NCI-H146 treated with DMSO at 0.1 percent for 48 hours (cell line): ENCODE measurements at regions not wholly inside any gene's neighbourhood (a gene's known extent, or its start where the extent isn't known, plus 50 kb on each side); places are given as distances from the start of the nearest gene placed in this dataset.
A peak's percentile ranks its signal among the peaks of the same experiment; 100 is the strongest.

Experiments
- DNase-seq: peaks from one replicate; lab custom pipeline; 2025; ENCODE audit not compliant: unreplicated experiment; lab: John Stamatoyannopoulos, UW

DNA sequence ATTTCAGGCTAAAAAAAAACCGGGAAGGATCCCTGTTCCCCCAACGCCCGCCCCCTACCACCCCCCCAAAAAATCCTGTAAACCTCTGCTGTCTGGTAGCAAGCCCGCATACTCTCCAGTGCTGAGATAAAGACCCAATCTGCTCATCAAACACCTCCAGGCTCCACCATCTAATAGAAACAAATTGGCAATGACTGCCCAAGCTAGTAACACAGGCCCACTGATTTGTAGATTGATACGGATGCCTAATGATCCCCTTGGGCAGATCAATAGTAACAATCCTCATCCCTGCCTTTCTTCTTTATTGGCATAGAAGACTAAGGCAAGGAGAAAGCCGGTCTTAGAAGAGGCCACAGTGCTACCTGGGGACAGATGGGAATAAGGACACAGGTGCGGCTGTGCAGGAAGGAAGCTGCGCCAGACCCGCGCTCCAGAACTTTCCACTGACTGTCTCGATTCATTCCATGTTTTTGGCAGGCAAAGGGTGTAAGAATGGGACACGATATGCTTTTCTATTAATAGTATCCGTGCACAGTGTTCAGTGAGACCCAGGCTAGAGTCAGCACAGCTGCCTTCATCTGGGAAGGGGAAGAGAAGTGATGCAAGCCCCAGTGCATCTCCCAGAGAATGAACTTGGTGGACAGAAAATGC is 407.6 kb upstream of the PSMD7 start:
- DNase-seq, result no peak

DNA sequence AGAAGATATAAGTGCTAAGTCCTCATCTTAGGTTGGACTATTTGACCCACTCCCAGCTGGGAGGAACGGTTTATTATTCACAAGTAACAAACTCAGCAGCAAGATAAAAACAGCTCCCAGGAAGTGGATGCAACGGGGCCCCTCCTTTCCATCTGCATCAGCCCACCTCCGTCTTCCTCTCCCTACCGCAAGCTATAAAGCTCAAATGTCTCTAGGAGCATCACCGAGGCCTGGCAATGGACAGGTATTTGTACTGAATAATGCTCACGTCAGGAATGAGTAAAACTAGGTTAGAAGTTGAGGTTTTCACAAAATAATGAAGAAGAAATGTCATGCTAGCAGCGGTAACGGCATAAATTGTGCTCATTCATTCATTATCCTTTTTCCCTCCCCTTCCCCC is 408.7 kb upstream of the PSMD7 start:
- DNase-seq, result no peak

DNA sequence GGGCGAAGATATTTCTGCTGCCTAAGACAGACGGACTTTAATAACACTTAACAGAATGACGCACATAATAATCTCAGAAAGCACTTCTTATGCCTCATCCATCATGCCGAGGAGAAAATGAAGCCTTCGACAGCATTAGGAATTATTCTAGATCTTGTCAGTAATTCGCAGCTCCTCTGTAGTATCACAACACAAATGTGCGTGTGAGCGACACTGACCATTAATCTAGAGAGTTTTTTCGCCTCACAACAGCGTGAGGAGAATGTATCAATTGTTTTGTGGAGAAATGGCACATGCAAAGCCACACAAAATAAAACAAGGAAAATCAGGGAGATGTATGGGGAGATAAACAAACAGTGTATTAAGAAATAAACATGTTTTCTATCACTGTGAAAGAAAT is 410.2 kb upstream of the PSMD7 start:
- DNase-seq, result no peak

DNA sequence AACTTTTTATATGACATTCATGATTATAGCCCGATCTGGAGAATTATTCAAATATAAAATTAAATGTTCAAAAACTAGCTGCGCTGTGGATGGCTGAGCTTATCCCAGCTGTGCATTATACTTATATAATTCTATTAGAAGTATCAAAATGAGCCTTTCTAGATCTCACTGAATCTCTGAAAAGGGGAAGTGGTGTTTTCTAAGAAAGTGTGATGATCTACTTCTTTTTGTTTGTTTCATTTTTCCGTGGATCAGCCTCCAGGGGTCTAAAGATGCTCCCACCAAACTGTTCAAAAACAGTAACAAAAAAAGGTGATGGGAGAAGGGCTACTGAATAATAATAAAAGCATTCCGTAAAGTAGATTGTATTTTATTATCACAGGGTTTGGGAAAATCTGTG is 411.3 kb upstream of the PSMD7 start:
- no peak for DNase-seq

DNA sequence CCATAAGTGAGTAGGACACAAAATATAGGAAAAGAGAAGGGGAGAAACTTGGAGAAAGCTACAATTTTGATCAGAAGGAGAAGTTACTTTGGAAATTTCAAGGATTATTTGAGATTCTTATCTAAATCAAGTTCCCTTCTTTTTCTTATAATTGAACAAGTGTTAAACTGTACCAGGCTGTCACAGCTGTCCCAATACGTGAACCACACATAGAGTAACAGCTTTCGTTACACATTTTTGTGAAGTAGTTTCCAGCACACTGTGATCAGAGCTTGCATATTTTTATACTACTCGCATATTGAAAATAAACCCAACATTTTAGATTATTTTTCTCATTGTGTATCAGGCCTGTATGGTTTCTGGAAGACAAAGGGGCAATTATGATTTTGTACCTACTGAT is 412.8 kb upstream of the PSMD7 start:
- DNase-seq, result no peak

DNA sequence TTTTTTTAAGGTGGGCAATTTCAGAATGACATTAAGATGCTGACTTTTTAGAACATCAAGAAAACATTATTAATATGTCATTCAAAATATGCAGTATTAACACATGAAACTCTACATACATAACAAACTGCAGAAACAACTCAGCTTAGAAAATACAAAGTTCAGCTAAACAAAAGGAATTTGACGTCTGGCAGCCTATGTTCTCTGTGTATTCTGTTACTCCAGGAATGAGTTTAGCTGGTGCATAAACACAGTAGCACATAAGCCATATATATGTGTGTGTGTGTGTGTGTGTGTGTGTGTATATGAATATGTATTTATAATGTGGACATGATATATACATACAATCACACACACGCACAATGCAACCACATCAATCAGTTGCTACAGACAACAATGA is 413.5 kb upstream of the PSMD7 start:
- no peak for DNase-seq

DNA sequence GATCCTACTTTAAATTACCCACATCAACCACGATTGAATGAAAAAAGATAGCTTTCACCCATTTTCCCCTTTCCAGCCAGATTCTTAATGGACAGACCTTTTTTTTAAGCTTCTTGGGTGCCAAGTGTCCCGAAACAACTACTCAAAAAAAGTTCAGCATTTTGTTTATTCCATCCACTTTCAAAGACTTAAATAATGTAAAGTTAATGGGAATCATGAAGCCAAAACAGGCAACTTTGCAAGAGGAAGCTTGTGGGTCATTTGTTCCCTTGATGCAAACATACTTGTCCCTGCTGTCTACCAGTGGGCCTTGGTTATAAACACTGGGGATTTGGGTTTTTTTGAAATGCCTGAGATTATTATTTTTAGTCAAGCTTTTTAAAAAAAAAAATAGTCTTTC is 414.0 kb upstream of the PSMD7 start:
- no peak for DNase-seq

DNA sequence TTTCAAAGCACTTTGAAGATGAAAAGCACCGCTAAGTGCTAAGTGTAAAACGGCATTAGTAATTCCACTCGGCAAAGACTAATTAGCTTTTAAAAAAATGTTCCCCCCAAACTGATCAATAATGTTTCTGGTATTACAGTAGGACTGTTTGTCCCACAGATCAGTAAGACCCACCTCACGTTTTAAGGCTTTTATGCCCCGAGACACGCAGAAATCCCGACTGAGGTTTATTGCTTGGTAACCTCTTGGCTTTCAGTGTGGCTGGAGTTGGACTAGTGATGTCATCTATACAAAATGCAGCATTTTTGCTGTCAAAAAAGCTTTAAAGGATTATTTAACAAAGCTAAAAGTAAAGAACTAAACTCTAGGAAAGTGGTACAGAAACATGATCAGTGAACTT is 414.6 kb upstream of the PSMD7 start:
- DNase-seq, result no peak

DNA sequence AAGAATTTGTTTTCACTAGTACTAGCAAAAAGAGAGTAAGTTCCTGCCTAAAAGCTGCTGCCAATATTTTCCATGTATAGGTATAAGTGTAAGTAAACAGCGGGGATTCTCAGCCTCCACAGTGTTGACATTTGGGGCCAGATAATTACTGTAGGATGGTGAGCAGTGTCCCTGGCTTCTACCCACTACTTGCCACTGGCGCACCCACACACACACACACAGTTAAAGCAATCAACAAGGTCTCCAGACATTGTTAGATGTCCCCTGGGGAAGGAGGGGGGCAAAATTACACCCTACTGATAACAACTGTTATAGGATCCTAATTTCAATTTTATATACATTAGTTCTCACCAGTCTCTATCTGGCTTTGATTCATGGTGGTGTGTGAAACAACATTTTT is 417.0 kb upstream of the PSMD7 start:
- DNase-seq, result no peak

DNA sequence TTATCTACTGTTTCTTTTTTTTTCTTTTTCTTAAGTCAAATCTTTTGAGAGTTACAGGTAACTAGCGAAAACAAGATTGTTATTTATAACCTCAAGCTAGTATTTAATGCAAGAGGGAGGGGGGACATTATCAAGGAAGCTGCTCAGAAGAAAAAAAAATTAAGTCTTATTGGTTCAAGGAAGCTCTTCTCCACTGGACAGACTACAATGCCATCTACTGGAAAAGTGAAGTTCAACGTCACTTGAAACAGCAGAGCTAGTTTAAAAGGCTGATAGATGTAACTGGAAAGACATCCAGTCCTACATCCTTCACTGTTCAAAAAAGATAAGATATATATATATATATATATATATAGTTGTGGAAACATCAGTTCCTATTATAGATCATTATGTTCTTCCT is 418.0 kb upstream of the PSMD7 start:
- DNase-seq, result peak; percentile 0

DNA sequence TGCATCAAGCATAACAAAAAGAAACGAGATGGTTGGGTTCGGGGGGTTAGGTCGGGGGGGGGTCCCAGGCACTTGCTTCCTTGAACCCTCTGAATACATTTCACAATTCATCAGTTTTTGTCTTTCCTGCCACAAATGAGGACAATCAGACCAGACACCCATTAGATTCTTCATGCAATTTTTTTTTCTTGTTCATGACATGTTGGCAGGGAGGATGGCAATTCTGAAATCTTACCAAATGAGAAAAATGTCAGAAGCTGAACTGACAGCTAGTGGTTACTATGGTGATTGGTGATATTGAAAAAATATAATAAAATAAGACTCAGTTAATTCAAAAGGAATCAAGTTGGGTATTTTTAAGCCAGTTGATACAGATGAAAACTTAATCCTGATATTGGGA is 419.5 kb upstream of the PSMD7 start:
- DNase-seq, result no peak

DNA sequence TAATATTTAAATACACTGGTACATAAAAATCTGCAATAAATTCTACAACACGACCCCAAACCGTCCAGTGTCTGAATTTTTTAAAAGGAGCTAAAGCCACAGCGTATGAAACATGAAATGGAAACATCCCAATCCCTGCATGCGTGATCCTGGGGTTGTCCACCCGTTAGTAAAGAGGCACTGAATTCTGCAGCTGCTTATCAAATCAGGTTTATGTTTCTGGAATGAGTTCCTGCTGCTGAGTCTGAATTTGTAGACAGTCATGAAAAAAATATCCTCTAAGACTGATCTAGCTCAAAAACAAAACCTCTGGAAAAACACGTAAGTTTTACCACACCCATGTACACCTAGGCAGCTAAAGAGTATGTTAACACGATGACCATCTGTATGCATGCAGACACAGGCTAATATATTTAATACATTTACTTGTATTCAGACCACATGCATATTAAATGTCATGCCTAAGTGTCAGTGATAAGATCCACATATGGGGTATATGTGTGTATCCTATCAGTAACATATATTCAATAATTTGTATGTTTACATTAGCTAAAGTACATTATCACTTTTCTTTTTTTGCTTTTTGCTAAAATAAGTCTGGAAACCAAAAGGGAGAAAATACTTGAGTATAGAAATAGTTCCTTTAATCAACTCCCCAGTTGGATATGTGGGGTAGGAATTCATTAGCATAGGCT is 420.5 kb upstream of the PSMD7 start:
- DNase-seq, result no peak

DNA sequence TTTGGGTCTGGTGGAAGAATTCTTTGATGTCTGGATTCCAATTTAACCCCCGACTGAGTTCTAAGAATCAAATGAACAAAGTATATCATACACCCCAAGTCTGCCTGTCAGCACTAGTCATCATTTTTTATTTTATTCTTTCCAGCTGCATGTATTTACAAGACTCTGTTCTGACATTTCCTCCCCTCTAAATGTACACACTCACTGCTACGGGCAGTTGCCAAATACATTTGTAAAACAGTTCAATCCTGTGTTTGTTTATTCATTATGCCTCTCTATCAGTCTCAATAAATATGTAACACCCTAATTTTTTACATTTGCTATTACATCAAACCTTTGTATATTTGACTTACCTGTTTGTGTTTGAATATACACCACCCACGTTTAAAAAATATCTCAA is 422.3 kb upstream of the PSMD7 start:
- no peak for DNase-seq

DNA sequence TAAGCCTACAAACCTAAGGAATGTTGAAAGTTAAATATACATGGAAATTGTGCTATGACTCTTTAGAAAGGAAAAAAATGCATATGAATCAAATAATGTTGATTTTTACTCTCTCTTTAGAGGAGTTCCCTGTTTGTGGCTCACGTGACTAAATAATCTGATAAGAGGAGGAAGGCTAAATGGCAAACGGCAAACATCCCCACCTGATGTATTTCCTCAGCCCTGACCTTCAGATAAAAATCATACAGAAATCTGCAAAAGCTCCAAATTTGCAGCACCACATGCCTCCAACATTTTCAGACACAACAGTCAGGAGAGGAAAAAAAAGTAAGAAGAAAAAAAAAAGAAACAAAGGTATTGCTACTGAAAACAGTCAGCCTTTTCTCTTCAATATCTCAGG is 423.0 kb upstream of the PSMD7 start:
- no peak for DNase-seq

DNA sequence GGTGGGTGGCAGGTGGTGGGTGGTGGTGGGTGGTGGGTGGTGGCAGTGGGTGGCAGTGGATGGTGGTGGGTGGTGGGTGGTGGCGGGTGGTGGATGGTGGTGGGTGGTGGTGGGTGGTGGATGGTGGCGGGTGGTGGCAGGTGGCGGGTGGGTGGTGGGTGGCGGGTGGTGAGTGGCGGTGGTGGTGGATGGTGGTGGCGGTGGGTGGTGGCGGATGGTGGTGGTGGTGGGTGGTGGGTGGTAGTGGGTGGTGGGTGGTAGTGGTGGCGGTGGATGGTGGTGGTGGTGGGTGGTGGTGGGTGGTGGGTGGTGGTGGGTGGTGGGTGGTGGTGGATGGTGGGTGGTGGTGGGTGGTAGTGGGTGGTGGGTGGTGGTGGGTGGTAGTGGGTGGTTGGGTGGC is 423.8 kb upstream of the PSMD7 start:
- no peak for DNase-seq

DNA sequence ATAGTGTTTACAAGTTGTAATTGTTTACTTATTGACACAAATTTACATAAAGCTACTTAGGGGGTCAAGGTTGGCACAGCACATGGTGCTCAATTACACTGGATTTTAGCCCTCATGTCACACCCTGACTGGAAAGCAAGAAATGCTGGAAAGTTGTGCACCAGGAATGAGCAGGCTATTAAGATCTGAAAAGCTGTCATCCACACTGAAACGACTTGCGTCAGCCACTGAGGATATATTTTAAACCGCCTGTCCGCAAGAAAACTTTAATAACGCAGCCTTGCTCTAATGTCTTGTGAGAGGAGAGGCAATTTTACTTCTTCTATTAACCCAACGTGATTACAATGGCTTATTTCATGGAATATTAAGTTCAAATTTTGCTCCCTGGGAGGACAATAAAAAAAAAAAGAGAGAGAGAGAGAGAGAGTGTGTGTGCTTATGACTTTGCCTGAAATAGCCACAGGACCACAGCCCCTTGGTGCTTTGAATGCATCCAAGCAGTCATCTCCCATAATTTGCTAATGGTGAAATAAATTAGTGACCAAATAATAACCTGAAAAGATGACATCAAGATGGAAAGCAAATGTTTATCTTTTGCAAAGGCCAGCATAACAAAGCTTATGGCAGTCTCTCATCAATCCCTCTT is 425.4 kb upstream of the PSMD7 start:
- DNase-seq, result no peak

DNA sequence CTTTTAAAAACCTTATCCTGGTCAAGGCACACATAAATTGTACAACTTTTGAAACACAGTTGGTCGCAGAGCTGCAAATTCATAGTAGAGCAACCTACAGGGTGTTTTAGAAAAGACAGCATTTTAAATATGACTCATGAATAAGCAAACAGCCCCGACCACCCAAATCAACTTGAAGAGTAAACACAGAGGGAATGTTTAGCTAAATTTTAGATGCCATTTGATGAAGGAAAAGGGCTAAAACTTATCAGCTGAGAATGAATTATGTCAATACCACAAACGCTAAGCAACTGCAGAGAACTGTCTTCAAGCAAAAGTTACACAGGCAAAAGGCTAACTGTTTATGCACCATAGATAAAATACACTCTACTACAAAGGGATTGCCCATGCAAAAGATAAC is 427.5 kb upstream of the PSMD7 start:
- no peak for DNase-seq

DNA sequence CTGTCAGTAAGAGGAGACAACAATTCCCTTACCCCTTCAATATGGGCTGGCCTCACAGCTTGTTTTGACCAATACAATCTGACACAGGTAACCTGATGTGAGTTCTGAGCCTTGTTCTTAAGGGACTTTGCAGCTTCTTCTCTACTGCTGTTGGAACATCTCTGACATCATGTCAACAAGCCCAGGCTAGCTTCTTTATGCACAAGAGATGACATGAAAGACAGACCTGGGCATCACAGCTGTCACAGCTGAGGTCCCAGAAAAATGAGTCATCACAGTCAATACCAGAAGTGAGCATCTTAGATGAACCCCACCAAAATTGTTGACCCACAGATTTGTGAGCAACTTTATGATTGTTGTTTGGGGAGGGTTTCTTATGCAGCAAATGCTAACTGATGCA is 431.7 kb upstream of the PSMD7 start:
- no peak for DNase-seq

DNA sequence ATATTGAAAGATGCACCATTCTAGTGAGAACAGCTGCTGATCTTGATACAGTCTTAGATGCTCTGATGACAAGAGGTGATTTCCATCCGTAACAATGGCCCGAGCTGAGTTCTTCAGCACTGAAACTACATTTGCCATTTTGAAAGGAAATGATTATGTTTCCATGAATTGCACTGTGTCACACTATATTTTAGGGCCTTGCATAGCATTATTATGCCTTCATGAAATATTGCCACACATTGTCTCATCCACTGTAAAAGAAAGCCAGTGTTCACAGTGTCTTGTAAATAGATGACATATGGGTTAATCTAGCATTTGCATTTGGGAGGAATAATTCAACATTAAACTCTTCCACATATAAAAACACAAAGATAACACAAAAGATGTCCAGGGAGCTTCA is 438.3 kb upstream of the PSMD7 start:
- no peak for DNase-seq

DNA sequence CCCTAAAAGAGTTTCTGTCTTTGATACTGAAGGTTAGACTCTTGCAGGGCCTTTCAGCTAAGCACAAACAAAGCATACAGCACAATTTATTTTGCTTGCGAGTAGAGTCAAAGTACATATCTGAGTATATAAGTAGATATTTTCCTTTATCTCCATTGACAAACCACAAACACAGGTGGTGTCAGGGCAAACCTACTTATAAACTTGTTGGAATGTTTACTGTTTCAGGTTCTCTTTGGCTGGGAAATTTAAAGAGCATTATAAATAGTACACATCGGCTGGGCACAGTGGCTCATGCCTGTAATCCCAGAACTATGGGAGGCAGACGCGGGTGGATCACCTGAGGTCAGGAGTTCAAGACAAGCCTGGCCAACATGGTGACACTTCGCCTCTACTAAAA is 442.6 kb upstream of the PSMD7 start:
- DNase-seq, result no peak

DNA sequence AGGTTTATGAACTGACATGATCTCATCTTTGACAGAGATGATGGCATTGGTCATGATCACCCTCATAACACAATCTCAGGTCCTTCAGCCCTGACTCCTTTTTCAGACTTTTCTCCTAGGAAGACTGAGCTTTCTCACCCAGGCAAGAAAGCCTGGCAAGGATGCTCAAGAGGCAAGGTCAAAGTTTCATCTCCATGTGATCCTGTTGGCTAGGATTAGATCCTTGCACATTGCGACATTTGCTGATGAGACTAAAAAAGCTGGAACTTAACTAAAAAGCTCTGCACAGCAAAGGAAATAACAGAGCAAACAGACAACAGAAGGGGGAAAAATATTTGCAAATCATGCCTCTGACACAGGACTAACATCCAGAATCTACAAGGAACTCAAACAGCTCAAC is 444.1 kb upstream of the PSMD7 start:
- DNase-seq, result no peak

DNA sequence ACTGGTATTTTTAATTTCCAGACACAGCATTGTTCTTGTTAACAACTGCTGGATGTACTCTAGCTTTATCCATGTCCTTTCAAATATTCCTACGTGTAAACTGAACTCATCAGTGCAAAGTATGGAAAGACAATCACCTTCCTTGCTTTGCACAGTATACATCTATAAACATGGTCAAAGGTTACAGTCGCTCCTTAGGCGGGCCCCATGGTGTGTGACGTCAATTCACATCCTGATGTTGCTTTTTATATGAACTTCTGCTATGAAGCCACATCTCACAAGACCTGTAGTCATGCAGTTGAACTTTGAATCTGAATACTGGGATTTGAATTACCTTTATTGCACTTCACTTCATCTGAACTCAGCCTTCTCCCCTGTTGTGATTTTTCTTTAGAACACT is 447.6 kb upstream of the PSMD7 start:
- DNase-seq, result no peak

DNA sequence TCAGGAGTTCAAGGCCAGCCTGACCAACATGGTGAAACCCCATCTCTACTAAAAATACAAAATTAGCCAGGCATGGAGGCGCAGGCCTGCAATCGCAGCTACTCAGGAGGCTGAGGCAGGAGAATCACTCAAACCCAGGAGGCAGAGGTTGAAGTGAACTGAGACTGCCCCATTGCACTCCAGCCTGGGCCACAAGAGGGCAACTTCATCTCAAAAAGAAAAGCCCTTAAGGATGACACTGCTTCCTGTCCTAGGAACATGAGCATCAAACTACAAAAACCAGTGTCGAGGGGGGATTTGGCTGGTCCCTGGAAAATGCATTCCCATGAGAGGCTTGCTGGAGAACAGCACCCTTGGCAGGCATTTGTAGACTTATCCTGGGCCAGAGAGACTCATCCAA is 449.5 kb upstream of the PSMD7 start:
- DNase-seq, result no peak
